ENCODE measurements at regions not wholly inside any gene's neighbourhood (a gene's known extent, or its start where the extent isn't known, plus 50 kb on each side); places are given as distances from the start of the nearest gene placed in this dataset.

- TF ChIP-seq CTCF (conservative IDR thresholded peaks at IDR 0.05 in 1 of 2, IDR thresholded peaks at IDR 0.05 in 1 of 2; ENCODE audit: low read depth in 1 of 2, low read length in 2 of 2) (no peak), EZH2 (IDR thresholded peaks at IDR 0.05; ENCODE audit: low read length, missing control alignments) (no peak)
These were observed 1476.9 kb downstream of the OTOL1 start for GRCh38 chr3:162973428-162973917.
